OCI-LY3 (cell line): ENCODE measurements at regions not wholly inside any gene's neighbourhood (a gene's known extent, or its start where the extent isn't known, plus 50 kb on each side); places are given as distances from the start of the nearest gene placed in this dataset.

Experiments
- CTCF ChIP-seq: fragments of 200-600, 300-600 bp; sonication (generic); IDR thresholded peaks from 2 replicates; pipeline ENCODE4 v1.5.1; 2014; ENCODE audit warnings: antibody characterized with exemption, low read length, low read depth
- EZH2phosphoT487 ChIP-seq: fragments of 200-600 bp; shearing (Covaris generic); IDR thresholded peaks from 2 replicates; pipeline ENCODE4 v1.6.1; 2018; ENCODE audit warnings: antibody characterized with exemption, mixed run types, low read depth

GRCh38 chr5:159386028-159386711 is 55.9 kb upstream of the IL12B start:
- TF ChIP-seq CTCF (no peak), EZH2phosphoT487 (no peak)
